Glutamatergic neuron (in vitro differentiated cells): ENCODE measurements at regions not wholly inside any gene's neighbourhood (a gene's known extent, or its start where the extent isn't known, plus 50 kb on each side); places are given as distances from the start of the nearest gene placed in this dataset.
"Not testable (repeated sequence)": the region's sequence is repeated elsewhere in the genome, so short reads cannot be mapped to it uniquely, and the experiment has no call there.

Experiments
- DNase-seq: peaks from one replicate; pipeline ENCODE4 v3.0.0; 2022
- H3K27ac Mint-ChIP-seq: one replicate; pipeline ENCODE4 v1.8.0; 2020; ENCODE audit warnings: mild to moderate bottlenecking, mixed read lengths, inconsistent platforms; ENCODE audit not compliant: unreplicated experiment
- H3K27me3 Mint-ChIP-seq: one replicate; pipeline ENCODE4 v1.8.0; 2020; ENCODE audit warnings: mild to moderate bottlenecking, moderate library complexity, mixed read lengths, inconsistent platforms; ENCODE audit not compliant: unreplicated experiment
- H3K36me3 Mint-ChIP-seq: one replicate; pipeline ENCODE4 v1.8.0; 2020; ENCODE audit warnings: mild to moderate bottlenecking, mixed read lengths, inconsistent platforms; ENCODE audit not compliant: unreplicated experiment
- H3K4me1 Mint-ChIP-seq: one replicate; pipeline ENCODE4 v1.8.0; 2020; ENCODE audit warnings: mild to moderate bottlenecking, low read depth, mixed read lengths, inconsistent platforms; ENCODE audit not compliant: unreplicated experiment
- H3K4me3 Mint-ChIP-seq: one replicate; pipeline ENCODE4 v1.8.0; 2020; ENCODE audit warnings: mild to moderate bottlenecking, mixed read lengths, inconsistent platforms; ENCODE audit not compliant: unreplicated experiment
- H3K9me3 Mint-ChIP-seq: one replicate; pipeline ENCODE4 v1.8.0; 2020; ENCODE audit warnings: mild to moderate bottlenecking, moderate library complexity, mixed read lengths, inconsistent platforms; ENCODE audit not compliant: unreplicated experiment
- CTCF ChIP-seq: fragments of 200-600 bp; sonication (generic); IDR thresholded peaks from one replicate; pipeline ENCODE4 v1.5.0; 2021; ENCODE audit not compliant: partially characterized antibody, unreplicated experiment

- no peaks in the 10 kb centered on the region for H3K36me3 Mint-ChIP-seq
- H3K4me1 Mint-ChIP-seq: no peaks in the 10 kb centered on the region
- no peaks in the 10 kb centered on the region for H3K27me3 Mint-ChIP-seq
- H3K4me3 Mint-ChIP-seq: no peak overlapping the region
- H3K9me3 Mint-ChIP-seq: no peaks in the 10 kb centered on the region
- H3K27ac Mint-ChIP-seq: no peak overlapping the region
- no peak for TF ChIP-seq CTCF
- no peak for DNase-seq
Observed at GRCh38 chr17:20797292-20797691, 217.8 kb downstream of the CDRT15L2 start.

- no peak overlapping the region for H3K27ac Mint-ChIP-seq
- H3K27me3 Mint-ChIP-seq: no peaks in the 10 kb centered on the region
- H3K4me3 Mint-ChIP-seq: no peak overlapping the region
- DNase-seq: no peak
- H3K9me3 Mint-ChIP-seq: no peaks in the 10 kb centered on the region
- no peaks in the 10 kb centered on the region for H3K36me3 Mint-ChIP-seq
- no peaks in the 10 kb centered on the region for H3K4me1 Mint-ChIP-seq
- TF ChIP-seq CTCF: no peak
Observed at GRCh38 chr17:20800146-20800545, 220.6 kb downstream of the CDRT15L2 start.

GRCh38 chr17:20805751-20806150 lies 226.2 kb downstream of the CDRT15L2 start:
- peaks cover 5% of the 10 kb centered on the region for H3K36me3 Mint-ChIP-seq
- H3K4me1 Mint-ChIP-seq: no peaks in the 10 kb centered on the region
- no peak overlapping the region for H3K27ac Mint-ChIP-seq
- H3K4me3 Mint-ChIP-seq: no peak overlapping the region
- H3K9me3 Mint-ChIP-seq: peaks cover 3% of the 10 kb centered on the region
- no peaks in the 10 kb centered on the region for H3K27me3 Mint-ChIP-seq
- no peak for TF ChIP-seq CTCF
- no peak for DNase-seq

GRCh38 chr17:20807566-20807965 lies 228.0 kb downstream of the CDRT15L2 start:
- H3K36me3 Mint-ChIP-seq, H3K27ac Mint-ChIP-seq: not testable (repeated sequence)

GRCh38 chr17:20815410-20815809 lies 227.4 kb downstream of the USP22 start:
- H3K4me1 Mint-ChIP-seq, H3K36me3 Mint-ChIP-seq, H3K27me3 Mint-ChIP-seq, H3K4me3 Mint-ChIP-seq, DNase-seq, H3K9me3 Mint-ChIP-seq, H3K27ac Mint-ChIP-seq: not testable (repeated sequence)

More at GRCh38 chr17:20807566-20807965, 228.0 kb downstream of the CDRT15L2 start:
- H3K4me1 Mint-ChIP-seq, H3K4me3 Mint-ChIP-seq, H3K9me3 Mint-ChIP-seq, DNase-seq, H3K27me3 Mint-ChIP-seq: not testable (repeated sequence)

- peaks cover 6% of the 10 kb centered on the region for H3K4me1 Mint-ChIP-seq
- no peaks in the 10 kb centered on the region for H3K9me3 Mint-ChIP-seq
Observed at GRCh38 chr17:20823905-20824304, 218.9 kb downstream of the USP22 start.

More at GRCh38 chr17:20823905-20824304, 218.9 kb downstream of the USP22 start:
- DNase-seq: peak; percentile 22
- Mint-ChIP-seq H3K27ac (no peak overlapping the region), H3K36me3 (no peaks in the 10 kb centered on the region), H3K27me3 (no peaks in the 10 kb centered on the region), H3K4me3 (peak overlapping the region; percentile 19)
- no peak for TF ChIP-seq CTCF
